K562 (cell line): ENCODE measurements at regions not wholly inside any gene's neighbourhood (a gene's known extent, or its start where the extent isn't known, plus 50 kb on each side); places are given as distances from the start of the nearest gene placed in this dataset.

Source experiments
- ATAC-seq: fragments of 200-7000 bp; cut with Tn5 transposase; 3 replicates; pipeline ENCODE4 v1.9.1; 2020; ENCODE audit warnings: moderate library complexity
- BruUV-seq: library from RNA; stranded (reverse); fragments of 400-500 nt; replicated peaks from 2 replicates; lab custom pipeline; 2021; lab: Mats Ljungman, UMichigan
- CTCF ChIA-PET: fragments of 300-600 bp; formaldehyde crosslinking; extraction: SDS; loops from one replicate; lab custom pipeline; 2021; ENCODE audit warnings: low intra/inter-chr PET ratio; lab: Yijun Ruan, JAX
- POLR2A ChIA-PET: fragments of 300-600, 350-650 bp; sonication (Branson Sonifier 250); formaldehyde crosslinking; extraction: SDS; loops from one replicate; lab custom pipeline; 2021; ENCODE audit warnings: antibody characterized with exemption, inconsistent platforms; lab: Yijun Ruan, JAX
- DNase-seq, 4 experiments: peaks; one replicate each; pipeline versions ENCODE4 v3.0.0 to v3.0.0-alpha.2; 2011 to 2018; ENCODE audit warnings: low spot score in 3 of 4, mixed read lengths in 3 of 4; ENCODE audit errors: extremely low read depth in 1 of 4
- FAIRE-seq: peaks from 2 replicates; lab custom pipeline; 2011; peaks lifted over from hg19 to GRCh38; lab: Jason Lieb, UNC
- H2AFZ ChIP-seq: 2 replicates; pipeline ENCODE4 v1.6.0; 2011; ENCODE audit warnings: low read depth, low read length, control low read depth, inconsistent platforms
- H3K27ac ChIP-seq: fragments of 200-600 bp; 3 replicates; pipeline ENCODE4 v1.8.0; 2011; ENCODE audit warnings: low read depth, mild to moderate bottlenecking, control low read depth, inconsistent platforms, low read length, moderate library complexity, mixed read lengths; ENCODE audit errors: extremely low read depth
- H3K27me3 ChIP-seq, 2 experiments: fragments of 300-600 bp in 1 of 2; 2 replicates in 1 of 2; 3 replicates in 1 of 2; pipeline versions ENCODE4 v1.6.0 to v1.8.0; 2011; ENCODE audit warnings: inconsistent platforms in 2 of 2, low read length in 2 of 2, mild to moderate bottlenecking in 1 of 2, mixed read lengths in 1 of 2, moderate library complexity in 1 of 2; ENCODE audit not compliant: control insufficient read depth in 2 of 2, insufficient read depth in 2 of 2
- H3K36me3 ChIP-seq: fragments of 300-600 bp; 3 replicates; pipeline ENCODE4 v1.8.0; 2011; ENCODE audit warnings: mild to moderate bottlenecking, low read length, inconsistent platforms; ENCODE audit not compliant: control insufficient read depth, insufficient read depth
- H3K4me1 ChIP-seq, 2 experiments: fragments of 200-600 bp in 1 of 2; replicated peaks in 1 of 2; 2 replicates in 1 of 2; 3 replicates in 1 of 2; pipeline versions ENCODE4 v1.5.1 to v1.8.0; 2011; ENCODE audit warnings: inconsistent platforms in 2 of 2, low read length in 2 of 2, mild to moderate bottlenecking in 1 of 2, mixed read lengths in 1 of 2, moderate library complexity in 1 of 2; ENCODE audit not compliant: control insufficient read depth in 2 of 2, insufficient read depth in 2 of 2
- H3K4me2 ChIP-seq: 2 replicates; pipeline ENCODE4 v1.6.1; 2011; ENCODE audit warnings: low read length, control low read depth, inconsistent platforms, mixed read lengths; ENCODE audit not compliant: insufficient read depth
- H3K4me3 ChIP-seq: fragments of 200-600 bp; sonication (generic), shearing (Covaris generic); 2 replicates; pipeline ENCODE4 v1.5.1; 2016; ENCODE audit warnings: control low read depth, inconsistent platforms
- H3K79me2 ChIP-seq: fragments of 200-600 bp; 3 replicates; pipeline ENCODE4 v1.8.0; 2011; ENCODE audit warnings: low read length, inconsistent platforms; ENCODE audit not compliant: control insufficient read depth, insufficient read depth
- H3K9ac ChIP-seq, 2 experiments: 2 replicates each; pipeline versions ENCODE4 v1.6.0 to v1.6.1; 2011; ENCODE audit warnings: low read depth in 2 of 2, low read length in 2 of 2, control low read depth in 1 of 2, inconsistent platforms in 1 of 2, mild to moderate bottlenecking in 1 of 2, mixed read lengths in 1 of 2; ENCODE audit not compliant: insufficient read depth in 1 of 2
- H3K9me1 ChIP-seq: one replicate; pipeline ENCODE4 v1.6.0; 2011; ENCODE audit warnings: inconsistent platforms, mild to moderate bottlenecking, low read length, moderate library complexity; ENCODE audit not compliant: control insufficient read depth, insufficient read depth
- H3K9me3 ChIP-seq: replicated peaks from 2 replicates; pipeline ENCODE4 v1.5.1; 2011; ENCODE audit warnings: low read depth, low read length, inconsistent platforms; ENCODE audit not compliant: control insufficient read depth, insufficient read depth
- H4K20me1 ChIP-seq: replicated peaks from 2 replicates; pipeline ENCODE4 v1.6.1; 2011; ENCODE audit warnings: low read length, inconsistent platforms, mixed read lengths; ENCODE audit not compliant: control insufficient read depth, insufficient read depth
- FOXP1 ChIP-seq: sonication (generic); formaldehyde crosslinking; IDR thresholded peaks from 2 replicates; pipeline ENCODE4 v1.8.0; 2022; ENCODE audit warnings: mild to moderate bottlenecking, missing genetic modification reagents
- HDAC1 ChIP-seq, 2 experiments: fragments of 450-650 bp; IDR thresholded peaks; 2 replicates each; pipeline ENCODE4 v1.6.1; 2016 to 2017; ENCODE audit warnings: inconsistent platforms in 1 of 2, mild to moderate bottlenecking in 1 of 2, moderate library complexity in 1 of 2
- NRF1 ChIP-seq, 2 experiments: fragments of 450-650 bp; IDR thresholded peaks in 1 of 2; conservative IDR thresholded peaks in 1 of 2; 2 replicates each; pipeline ENCODE4 v1.6.1; 2014; ENCODE audit warnings: mild to moderate bottlenecking in 2 of 2
- OTX1 ChIP-seq: fragments of 450-650 bp; formaldehyde crosslinking; IDR thresholded peaks from 2 replicates; pipeline ENCODE4 v1.4.0; 2022; ENCODE audit warnings: mild to moderate bottlenecking
- POLR2AphosphoS2 ChIP-seq: IDR thresholded peaks from 2 replicates; pipeline ENCODE4 v1.6.1; 2012; ENCODE audit warnings: low read length, improper control_type of control experiment
- U2AF2 ChIP-seq: fragments of 200-400 bp; formaldehyde crosslinking; optimal IDR thresholded peaks from 2 replicates; pipeline ENCODE3; 2017; ENCODE audit warnings: low read depth, mild to moderate bottlenecking, low read length
- ZFP30 ChIP-seq: fragments of 250-450 bp; sonication (Bioruptor Pico); IDR thresholded peaks from 2 replicates; pipeline ENCODE4 v1.8.0; 2022; ENCODE audit warnings: moderate library complexity, mild to moderate bottlenecking, inconsistent platforms, borderline replicate concordance
- ZNF184 ChIP-seq: sonication (generic); formaldehyde crosslinking; IDR thresholded peaks from 2 replicates; pipeline ENCODE4 v1.5.0; 2020; ENCODE audit warnings: missing genetic modification reagents
- ZNF76 ChIP-seq: fragments of 250-450 bp; sonication (Bioruptor Pico); IDR thresholded peaks from 2 replicates; pipeline ENCODE4 v1.4.0; 2020; ENCODE audit warnings: mild to moderate bottlenecking, moderate library complexity, borderline replicate concordance
- WGBS: fragments of 100-300 bp; shearing (Covaris generic); methylation state at CpG from one replicate; pipeline ENCODE4 v1.1.6; 2016; ENCODE audit warnings: low coverage, mixed read lengths; ENCODE audit not compliant: insufficient coverage; ENCODE audit errors: missing lambda C conversion rate; 5-methylcytosine and 5-hydroxymethylcytosine counted together
- in situ Hi-C: fragments of 300-500 bp; cut with MboI; formaldehyde crosslinking; loops from 4 replicates; pipeline ENCODE4 v1.15.0; 2018; ENCODE audit warnings: inconsistent platforms, mixed read lengths
- intact Hi-C: fragments of 100-400 bp; cut with micrococcal nuclease; formaldehyde crosslinking; loops from 2 replicates; pipeline ENCODE4 v1.14.2; 2022
- TF ChIP-seq, protein P1 (sequence below): fragments of 200-400 bp; formaldehyde crosslinking; IDR thresholded peaks from 2 replicates; pipeline ENCODE4 v1.6.1; 2017; ENCODE audit warnings: mild to moderate bottlenecking, low read depth, low read length, moderate library complexity
- TF ChIP-seq, protein P2 (sequence below): fragments of 250-450 bp; sonication (Bioruptor Pico); IDR thresholded peaks from 2 replicates; pipeline ENCODE4 v1.8.0; 2022; ENCODE audit warnings: inconsistent platforms, mild to moderate bottlenecking, moderate library complexity, borderline replicate concordance
- TF ChIP-seq, protein P3 (sequence below): fragments of 250-450 bp; sonication (Bioruptor Pico); IDR thresholded peaks from 2 replicates; pipeline ENCODE4 v1.4.0; 2020
- TF ChIP-seq, protein P4 (sequence below): fragments of 450-650 bp; formaldehyde crosslinking; IDR thresholded peaks from 2 replicates; pipeline ENCODE4 v1.4.0; 2020; ENCODE audit warnings: mild to moderate bottlenecking, moderate library complexity

DNA sequence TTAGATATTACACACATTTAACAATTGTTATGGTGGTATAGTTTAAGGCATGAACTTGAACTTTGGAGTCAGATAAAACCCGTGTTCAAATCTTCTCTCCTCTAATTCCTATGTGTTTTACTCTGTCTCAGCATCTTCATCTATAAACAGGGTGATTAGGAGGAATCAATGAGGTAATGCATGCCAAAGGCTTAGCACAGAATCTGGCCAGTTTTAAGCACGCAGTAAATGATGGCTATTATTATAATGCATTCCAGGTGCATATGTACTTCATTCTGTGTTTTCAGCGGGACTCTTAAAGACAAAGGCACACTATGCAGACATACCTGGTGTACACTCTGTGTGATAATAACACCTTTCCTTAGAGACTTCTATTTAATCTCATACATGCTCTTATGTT, 88.0 kb upstream of the FRY start:
- Histone ChIP-seq H3K9me3 (no peaks in the 10 kb centered on the region), H2AFZ (no peak overlapping the region), H3K9ac (no peak overlapping the region), H3K79me2 (no peaks in the 10 kb centered on the region), H3K9me1 (no peaks in the 10 kb centered on the region), H4K20me1 (no peaks in the 10 kb centered on the region), H3K4me2 (no peak overlapping the region), H3K4me1 (no peaks in the 10 kb centered on the region; a peak in 1 of 5 replicates), H3K4me3 (no peak overlapping the region), H3K36me3 (no peaks in the 10 kb centered on the region), H3K27me3 (no peaks in the 10 kb centered on the region), H3K27ac (no peak overlapping the region)
- DNase-seq (no peak), FAIRE-seq (no peak), ATAC-seq (no peak)
- ChIA-PET POLR2A (no interaction called here), CTCF (no interaction called here)
- WGBS, result 2% methylated on average over 3 of the region's 3 CpGs
- intact Hi-C loops, result no loop called here
- no TSS peak for BruUV-seq
- in situ Hi-C loops, result no loop called here
- TF ChIP-seq, protein P1, sequence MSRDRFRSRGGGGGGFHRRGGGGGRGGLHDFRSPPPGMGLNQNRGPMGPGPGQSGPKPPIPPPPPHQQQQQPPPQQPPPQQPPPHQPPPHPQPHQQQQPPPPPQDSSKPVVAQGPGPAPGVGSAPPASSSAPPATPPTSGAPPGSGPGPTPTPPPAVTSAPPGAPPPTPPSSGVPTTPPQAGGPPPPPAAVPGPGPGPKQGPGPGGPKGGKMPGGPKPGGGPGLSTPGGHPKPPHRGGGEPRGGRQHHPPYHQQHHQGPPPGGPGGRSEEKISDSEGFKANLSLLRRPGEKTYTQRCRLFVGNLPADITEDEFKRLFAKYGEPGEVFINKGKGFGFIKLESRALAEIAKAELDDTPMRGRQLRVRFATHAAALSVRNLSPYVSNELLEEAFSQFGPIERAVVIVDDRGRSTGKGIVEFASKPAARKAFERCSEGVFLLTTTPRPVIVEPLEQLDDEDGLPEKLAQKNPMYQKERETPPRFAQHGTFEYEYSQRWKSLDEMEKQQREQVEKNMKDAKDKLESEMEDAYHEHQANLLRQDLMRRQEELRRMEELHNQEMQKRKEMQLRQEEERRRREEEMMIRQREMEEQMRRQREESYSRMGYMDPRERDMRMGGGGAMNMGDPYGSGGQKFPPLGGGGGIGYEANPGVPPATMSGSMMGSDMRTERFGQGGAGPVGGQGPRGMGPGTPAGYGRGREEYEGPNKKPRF, result no peak
- TF ChIP-seq OTX1 (CRISPR knock-in tag) (no peak), ZNF76 (CRISPR knock-in tag) (no peak), POLR2AphosphoS2 (no peak), U2AF2 (no peak), ZNF184 (CRISPR knock-in tag) (no peak), NRF1 (conservative IDR thresholded peaks at IDR 0.05 in 1 of 2, IDR thresholded peaks at IDR 0.05 in 1 of 2) (no peak), HDAC1 (IDR thresholded peaks at IDR 0.05) (no peak), FOXP1 (no peak), ZFP30 (no peak)
- TF ChIP-seq, protein P2, sequence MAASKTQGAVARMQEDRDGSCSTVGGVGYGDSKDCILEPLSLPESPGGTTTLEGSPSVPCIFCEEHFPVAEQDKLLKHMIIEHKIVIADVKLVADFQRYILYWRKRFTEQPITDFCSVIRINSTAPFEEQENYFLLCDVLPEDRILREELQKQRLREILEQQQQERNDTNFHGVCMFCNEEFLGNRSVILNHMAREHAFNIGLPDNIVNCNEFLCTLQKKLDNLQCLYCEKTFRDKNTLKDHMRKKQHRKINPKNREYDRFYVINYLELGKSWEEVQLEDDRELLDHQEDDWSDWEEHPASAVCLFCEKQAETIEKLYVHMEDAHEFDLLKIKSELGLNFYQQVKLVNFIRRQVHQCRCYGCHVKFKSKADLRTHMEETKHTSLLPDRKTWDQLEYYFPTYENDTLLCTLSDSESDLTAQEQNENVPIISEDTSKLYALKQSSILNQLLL, result no peak
- TF ChIP-seq, protein P3, sequence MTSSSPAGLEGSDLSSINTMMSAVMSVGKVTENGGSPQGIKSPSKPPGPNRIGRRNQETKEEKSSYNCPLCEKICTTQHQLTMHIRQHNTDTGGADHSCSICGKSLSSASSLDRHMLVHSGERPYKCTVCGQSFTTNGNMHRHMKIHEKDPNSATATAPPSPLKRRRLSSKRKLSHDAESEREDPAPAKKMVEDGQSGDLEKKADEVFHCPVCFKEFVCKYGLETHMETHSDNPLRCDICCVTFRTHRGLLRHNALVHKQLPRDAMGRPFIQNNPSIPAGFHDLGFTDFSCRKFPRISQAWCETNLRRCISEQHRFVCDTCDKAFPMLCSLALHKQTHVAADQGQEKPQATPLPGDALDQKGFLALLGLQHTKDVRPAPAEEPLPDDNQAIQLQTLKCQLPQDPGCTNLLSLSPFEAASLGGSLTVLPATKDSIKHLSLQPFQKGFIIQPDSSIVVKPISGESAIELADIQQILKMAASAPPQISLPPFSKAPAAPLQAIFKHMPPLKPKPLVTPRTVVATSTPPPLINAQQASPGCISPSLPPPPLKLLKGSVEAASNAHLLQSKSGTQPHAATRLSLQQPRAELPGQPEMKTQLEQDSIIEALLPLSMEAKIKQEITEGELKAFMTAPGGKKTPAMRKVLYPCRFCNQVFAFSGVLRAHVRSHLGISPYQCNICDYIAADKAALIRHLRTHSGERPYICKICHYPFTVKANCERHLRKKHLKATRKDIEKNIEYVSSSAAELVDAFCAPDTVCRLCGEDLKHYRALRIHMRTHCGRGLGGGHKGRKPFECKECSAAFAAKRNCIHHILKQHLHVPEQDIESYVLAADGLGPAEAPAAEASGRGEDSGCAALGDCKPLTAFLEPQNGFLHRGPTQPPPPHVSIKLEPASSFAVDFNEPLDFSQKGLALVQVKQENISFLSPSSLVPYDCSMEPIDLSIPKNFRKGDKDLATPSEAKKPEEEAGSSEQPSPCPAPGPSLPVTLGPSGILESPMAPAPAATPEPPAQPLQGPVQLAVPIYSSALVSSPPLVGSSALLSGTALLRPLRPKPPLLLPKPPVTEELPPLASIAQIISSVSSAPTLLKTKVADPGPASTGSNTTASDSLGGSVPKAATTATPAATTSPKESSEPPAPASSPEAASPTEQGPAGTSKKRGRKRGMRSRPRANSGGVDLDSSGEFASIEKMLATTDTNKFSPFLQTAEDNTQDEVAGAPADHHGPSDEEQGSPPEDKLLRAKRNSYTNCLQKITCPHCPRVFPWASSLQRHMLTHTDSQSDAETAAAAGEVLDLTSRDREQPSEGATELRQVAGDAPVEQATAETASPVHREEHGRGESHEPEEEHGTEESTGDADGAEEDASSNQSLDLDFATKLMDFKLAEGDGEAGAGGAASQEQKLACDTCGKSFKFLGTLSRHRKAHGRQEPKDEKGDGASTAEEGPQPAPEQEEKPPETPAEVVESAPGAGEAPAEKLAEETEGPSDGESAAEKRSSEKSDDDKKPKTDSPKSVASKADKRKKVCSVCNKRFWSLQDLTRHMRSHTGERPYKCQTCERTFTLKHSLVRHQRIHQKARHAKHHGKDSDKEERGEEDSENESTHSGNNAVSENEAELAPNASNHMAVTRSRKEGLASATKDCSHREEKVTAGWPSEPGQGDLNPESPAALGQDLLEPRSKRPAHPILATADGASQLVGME (CRISPR knock-in tag), result no peak
- TF ChIP-seq, protein P4, sequence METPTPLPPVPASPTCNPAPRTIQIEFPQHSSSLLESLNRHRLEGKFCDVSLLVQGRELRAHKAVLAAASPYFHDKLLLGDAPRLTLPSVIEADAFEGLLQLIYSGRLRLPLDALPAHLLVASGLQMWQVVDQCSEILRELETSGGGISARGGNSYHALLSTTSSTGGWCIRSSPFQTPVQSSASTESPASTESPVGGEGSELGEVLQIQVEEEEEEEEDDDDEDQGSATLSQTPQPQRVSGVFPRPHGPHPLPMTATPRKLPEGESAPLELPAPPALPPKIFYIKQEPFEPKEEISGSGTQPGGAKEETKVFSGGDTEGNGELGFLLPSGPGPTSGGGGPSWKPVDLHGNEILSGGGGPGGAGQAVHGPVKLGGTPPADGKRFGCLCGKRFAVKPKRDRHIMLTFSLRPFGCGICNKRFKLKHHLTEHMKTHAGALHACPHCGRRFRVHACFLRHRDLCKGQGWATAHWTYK, result no peak
